HG02759 (cell line): ENCODE measurements at regions not wholly inside any gene's neighbourhood (a gene's known extent, or its start where the extent isn't known, plus 50 kb on each side); places are given as distances from the start of the nearest gene placed in this dataset.

ENCODE experiments used
- ATAC-seq: cut with Tn5 transposase; IDR thresholded peaks from one replicate; pipeline ENCODE4 v1.9.1; 2021; ENCODE audit warnings: mild to moderate bottlenecking, moderate library complexity; ENCODE audit not compliant: unreplicated experiment

GRCh38 chr1:79617777-79618176, 611.2 kb upstream of the ADGRL4 start:
- ATAC-seq = no peak

DNA sequence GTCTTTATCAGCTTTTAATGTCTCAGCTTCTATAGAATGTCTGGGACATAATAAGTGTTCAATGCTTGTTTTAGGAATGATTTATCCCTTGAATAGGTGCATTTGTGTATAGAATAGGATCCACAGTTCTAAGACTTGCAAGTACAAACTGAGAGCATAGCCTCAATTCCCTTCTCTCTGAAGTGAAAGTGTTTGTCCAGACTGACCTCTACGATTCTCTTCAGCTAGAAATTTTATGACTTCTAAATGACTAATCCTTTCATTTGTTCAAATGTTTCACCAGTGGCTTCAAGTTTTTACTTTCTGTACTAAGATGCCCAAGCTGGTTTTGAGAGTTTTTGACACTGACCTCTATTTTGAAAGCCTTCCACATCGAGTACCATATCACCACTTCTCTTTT, 608.2 kb upstream of the ADGRL4 start:
- ATAC-seq = no peak

DNA sequence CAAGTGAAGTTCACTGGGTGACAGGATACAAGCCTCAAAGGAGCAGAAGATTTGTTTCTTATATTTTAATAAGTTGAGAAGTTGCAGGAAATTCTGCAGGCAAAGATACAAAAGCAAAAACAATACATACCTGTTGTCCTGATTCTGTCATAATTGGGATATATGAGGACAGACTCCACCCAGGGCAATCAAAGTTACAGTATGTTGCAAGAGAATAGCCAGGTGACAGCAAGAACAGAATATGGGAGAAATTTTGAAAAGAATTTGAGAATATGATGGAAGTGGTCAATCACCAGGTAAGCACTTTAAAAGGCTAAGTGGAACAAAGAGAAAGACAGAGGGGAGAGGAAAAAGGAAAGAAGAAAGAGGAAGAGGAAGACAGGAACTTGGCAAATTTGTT, 607.6 kb upstream of the ADGRL4 start:
- ATAC-seq = no peak

DNA sequence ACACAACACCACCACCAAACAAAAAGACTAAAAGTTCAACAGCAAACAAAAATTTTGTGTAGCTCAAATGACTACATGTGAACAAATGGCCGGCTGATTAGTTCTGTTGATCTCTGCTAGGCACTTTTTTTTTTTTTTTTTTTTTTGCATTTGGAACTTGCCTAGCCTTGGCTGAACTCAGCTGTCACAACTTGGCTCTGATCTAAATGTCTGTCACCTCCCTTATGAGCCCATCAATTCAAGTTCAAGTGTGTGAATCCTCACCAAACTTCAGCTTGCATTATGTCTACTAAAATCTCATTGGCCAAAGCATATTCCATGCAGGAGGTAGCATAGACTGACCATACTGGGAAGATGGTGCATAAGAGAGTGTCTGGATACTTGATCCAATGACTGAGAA, 606.5 kb upstream of the ADGRL4 start:
- no peak for ATAC-seq

- no peak for ATAC-seq
Measured at GRCh38 chr1:79604490-79605198, 598.1 kb upstream of the ADGRL4 start.

DNA sequence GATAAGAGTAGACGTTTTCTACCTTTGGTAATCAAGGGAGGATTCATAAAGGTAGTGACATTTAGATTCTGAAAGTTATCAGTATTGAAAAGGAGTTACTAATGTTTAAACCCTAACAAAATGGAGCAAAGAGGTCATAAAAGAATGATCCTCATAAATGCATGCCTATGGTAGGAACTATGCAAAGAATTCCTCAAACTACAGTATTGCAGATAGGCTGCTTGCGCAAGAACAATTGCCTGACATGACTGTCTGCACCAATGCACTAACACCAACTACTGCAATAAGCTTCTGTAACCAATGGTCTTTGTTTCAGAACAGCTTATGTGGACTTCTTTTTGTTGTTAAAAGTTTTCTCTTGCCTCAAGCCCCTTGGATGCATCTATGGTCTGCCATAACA, 597.3 kb upstream of the ADGRL4 start:
- ATAC-seq = no peak

GRCh38 chr1:79599257-79599656, 592.7 kb upstream of the ADGRL4 start:
- no peak for ATAC-seq

DNA sequence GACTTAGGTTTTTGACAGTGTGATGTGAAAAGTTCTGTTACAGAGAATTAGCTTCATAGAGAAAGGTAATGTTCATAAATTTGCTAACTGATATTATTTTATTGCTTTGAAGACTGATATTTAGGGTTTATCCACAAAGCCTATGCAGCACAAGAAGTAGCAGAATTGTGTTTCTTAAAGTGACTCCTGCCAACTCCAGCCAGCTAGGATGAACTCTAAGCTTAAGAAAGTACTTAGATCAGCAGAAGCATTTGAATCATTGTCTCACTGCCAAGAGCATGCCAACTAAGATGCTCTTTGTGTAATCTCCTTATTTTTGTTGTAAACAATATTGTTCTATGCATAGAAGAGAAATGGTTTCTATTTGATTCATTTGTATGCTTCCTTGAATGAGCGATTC, 589.4 kb upstream of the ADGRL4 start:
- ATAC-seq = no peak

DNA sequence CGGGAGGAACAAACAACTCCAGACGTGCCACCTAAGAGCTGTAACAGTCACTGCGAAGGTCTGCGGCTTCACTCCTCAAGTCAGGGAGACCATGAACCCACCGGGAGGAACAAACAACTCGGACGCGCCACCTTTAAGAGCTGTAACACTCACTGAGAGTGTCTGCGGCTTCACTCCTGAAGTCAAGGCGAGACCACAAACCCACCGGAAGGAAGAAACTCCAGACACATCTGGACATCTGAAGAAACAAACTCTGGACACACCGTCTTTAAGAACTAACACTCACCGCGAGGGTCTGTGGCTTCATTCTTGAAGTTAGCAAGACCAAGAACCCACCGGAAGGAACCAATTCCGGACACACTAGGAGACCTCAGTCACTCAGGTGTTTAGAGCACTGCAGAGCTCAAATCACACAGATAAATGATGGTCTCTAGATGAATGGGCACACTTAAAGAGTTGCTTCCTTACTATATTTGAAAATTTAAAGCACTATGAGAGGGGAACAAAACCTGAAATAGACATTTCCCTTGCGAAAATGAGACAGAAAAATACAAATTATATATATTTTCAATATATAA, 587.7 kb upstream of the ADGRL4 start:
- ATAC-seq = no peak

GRCh38 chr1:79592707-79593106, 586.2 kb upstream of the ADGRL4 start:
- no peak for ATAC-seq

GRCh38 chr1:79588719-79589118, 582.2 kb upstream of the ADGRL4 start:
- no peak for ATAC-seq

GRCh38 chr1:79587229-79587628, 580.7 kb upstream of the ADGRL4 start:
- no peak for ATAC-seq

- ATAC-seq = no peak
Measured at GRCh38 chr1:79585801-79586200, 579.3 kb upstream of the ADGRL4 start.

DNA sequence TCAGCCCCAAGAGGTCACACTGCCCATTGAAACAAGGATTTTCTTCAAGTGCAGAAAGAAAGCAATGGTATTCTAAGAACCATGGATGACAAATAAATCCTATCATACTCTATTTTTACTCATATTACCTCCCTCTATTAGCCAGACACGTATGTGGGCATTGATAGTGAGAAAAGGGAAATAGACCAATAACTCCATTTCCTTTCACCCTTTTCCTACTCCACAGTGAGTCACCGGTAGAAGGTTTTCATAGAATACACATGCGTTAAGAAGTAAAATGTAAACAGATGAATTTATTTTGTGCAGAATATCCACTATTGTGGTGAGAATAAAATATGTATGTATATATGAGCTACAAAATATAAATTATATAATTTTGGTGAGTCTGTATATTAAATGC, 568.9 kb upstream of the ADGRL4 start:
- no peak for ATAC-seq

DNA sequence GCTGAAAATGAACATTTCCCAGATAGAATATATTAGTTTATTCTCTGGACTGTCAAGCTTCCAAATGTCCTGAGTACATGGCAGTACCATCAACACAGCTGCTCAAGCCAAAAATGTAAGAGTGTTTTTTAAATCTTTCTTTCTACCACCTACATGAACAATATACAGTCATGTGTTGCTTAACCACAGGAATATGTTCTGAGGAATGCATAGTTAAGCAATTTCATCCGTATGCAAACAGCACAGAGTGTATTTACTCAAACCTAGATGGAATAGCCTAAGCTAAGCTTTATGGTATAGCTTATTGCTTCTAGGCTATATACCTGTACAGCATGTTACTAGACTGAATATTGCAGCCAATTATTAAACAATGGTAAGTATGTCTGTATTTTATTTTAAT, 561.9 kb upstream of the ADGRL4 start:
- no peak for ATAC-seq

- ATAC-seq = no peak
Measured at GRCh38 chr1:79561521-79561978, 555.0 kb upstream of the ADGRL4 start.

DNA sequence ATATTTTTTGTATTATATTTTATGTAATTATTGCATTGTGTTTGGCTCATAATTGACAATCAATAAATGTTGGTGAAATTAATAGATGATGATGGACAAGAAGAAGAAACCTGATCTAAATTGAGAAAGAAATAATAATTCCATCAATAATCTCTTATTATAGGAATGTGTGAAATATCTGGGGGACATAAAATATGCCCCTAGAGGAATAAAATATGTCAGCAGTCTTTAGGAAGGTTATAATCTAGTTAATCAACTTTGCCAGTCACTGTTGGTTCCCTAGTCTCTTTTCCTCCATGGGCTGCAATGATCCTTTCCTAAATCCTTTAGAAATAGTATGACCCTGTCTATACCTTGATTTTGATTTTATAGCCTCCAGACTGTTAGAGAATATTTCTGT, 549.7 kb upstream of the ADGRL4 start:
- no peak for ATAC-seq

GRCh38 chr1:79554688-79555087, 548.2 kb upstream of the ADGRL4 start:
- ATAC-seq = no peak

GRCh38 chr1:79551321-79551720, 544.8 kb upstream of the ADGRL4 start:
- no peak for ATAC-seq

GRCh38 chr1:79550402-79550801, 543.9 kb upstream of the ADGRL4 start:
- no peak for ATAC-seq

DNA sequence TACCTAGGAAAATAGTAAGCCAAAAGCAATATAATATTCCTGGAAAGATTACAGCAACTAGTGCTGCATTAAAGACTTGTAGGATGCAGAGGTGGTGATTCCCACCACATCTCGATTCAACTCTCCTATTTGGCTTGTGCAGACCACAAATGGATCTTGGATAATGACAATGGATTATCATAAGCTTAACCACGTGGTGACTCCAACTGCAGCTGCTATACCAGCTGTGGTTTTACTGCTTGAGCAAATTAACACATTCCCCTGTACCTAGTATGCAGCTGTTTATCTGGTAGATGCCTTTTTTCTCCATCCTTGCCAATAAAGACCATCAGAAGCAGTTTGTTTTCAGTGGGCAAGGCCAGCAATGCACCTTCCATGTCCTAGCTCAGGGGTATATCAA, 542.7 kb upstream of the ADGRL4 start:
- no peak for ATAC-seq

DNA sequence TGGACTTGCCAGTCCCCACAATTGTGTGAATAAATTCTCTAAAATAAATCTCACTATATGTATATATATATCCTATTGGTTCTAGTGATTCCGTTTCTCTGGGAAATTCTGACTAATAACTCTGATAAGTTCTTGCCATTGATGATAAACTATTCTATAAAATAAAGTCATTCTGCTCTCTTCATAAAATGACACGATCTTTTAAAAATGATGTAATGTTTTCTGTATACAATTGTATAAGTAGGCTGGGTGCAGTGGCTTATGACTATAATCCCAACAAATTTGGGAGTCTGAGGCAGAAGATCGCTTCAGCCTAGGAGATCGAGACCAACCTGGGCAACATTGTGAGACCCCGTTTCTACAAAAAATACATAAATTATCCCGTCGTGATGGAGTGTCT, 541.0 kb upstream of the ADGRL4 start:
- no peak for ATAC-seq

- ATAC-seq = no peak
Measured at GRCh38 chr1:79543394-79543793, 536.9 kb upstream of the ADGRL4 start.
